HG02642 (cell line): ENCODE measurements at regions not wholly inside any gene's neighbourhood (a gene's known extent, or its start where the extent isn't known, plus 50 kb on each side); places are given as distances from the start of the nearest gene placed in this dataset.
"Not testable (repeated sequence)": the region's sequence is repeated elsewhere in the genome, so short reads cannot be mapped to it uniquely, and the experiment has no call there.

Experiments
- ATAC-seq: cut with Tn5 transposase; IDR thresholded peaks from one replicate; pipeline ENCODE4 v1.9.1; 2021; ENCODE audit warnings: mild to moderate bottlenecking; ENCODE audit not compliant: unreplicated experiment, poor library complexity

DNA sequence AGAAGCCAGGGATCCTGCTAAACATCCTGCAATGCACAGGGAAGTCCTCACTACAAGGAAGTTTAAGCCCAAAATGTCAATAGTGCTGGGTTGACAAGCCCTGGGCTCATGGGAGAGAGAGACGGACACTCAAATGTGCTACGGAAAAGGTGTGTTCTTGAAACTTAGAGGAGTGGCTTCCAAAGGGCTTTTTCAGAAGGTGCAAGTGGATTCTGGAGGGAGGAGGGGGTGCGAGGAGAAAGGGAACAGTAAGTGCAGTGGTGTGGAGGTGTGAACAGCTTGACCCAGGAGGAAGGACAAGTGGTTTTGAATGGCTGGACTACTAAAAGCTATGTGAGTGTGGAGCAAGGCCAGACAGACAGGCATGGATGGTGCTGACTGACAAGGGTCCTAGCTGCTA, 50.4 kb upstream of the CECR2 start:
- ATAC-seq: no peak

DNA sequence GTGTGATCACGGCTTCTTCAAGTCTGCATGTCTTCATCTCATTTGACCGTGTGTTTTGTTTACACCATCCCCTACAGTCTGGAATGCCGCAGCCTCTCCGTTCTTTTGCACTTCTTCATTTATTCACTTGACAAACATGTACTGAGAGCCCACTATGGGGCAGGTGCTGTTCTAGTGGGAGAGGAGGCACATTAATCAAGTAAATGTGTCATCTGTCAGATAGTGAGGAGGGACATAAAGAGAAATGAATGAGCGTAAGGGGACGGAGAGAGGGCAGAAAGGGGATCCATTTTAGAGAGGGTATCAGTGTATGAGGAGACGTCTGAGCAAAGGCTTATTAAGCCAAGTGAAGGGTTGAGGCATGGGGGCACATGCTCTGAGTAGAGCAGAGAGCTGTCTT, 54.0 kb upstream of the CECR2 start:
- no peak for ATAC-seq

DNA sequence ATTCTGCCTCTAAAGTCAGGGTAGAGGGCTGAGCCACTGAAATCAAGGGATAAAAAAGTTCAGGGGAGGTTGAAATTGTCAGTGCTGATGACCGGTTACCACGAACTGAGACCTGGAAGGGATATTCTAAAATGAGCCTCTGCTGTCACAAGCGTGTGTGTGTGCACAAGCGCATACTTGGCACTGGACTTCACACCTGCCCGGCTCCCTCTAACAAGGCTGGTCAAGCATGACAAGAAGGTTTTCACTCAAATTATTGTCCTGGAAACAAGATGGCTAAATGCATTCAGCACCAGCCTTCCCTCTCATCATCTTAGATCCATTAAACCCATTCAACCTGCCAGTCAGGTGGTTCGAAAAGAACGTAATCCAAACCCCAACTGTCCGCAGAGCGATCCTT, 54.8 kb upstream of the CECR2 start:
- no peak for ATAC-seq

DNA sequence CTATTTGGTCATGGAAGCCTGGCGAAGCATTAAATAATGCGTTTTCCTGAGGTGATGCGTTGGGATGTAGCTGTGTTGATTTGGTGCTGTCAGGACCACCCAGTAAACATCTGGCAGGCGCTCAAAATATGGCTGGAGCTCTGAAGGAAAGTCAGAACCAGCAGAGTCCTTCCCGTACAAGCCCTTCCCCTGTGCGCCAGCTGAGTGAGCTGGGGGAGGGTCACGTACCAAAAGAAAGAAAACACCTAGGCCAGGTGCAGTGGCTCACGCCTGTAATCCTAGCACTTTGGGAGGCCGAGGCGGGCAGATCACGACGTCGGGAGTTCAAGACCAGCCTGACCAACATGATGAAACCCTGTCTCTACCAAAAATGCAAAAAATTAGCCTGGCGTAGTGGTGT, 55.6 kb upstream of the CECR2 start:
- ATAC-seq: no peak

DNA sequence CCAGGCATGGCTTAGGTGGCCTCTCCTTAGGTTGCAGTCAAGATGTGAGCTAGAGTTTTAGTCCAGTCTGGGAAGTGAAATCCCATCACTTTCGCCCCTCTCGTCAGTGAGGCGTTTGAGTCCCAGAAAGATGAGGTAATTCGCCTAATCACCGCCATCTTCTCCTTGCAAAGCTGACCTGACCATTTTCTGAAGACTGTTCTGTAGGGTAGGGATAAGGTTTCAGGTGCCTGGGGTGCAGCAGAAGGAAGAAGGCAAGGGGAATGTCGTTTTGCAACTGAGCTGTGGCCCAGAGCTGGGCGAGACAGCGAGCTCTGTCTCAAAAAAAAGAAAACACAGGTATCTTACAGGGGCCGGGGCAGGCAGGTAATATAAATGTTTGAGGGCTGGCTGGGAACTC, 61.7 kb upstream of the CECR2 start:
- no peak for ATAC-seq

DNA sequence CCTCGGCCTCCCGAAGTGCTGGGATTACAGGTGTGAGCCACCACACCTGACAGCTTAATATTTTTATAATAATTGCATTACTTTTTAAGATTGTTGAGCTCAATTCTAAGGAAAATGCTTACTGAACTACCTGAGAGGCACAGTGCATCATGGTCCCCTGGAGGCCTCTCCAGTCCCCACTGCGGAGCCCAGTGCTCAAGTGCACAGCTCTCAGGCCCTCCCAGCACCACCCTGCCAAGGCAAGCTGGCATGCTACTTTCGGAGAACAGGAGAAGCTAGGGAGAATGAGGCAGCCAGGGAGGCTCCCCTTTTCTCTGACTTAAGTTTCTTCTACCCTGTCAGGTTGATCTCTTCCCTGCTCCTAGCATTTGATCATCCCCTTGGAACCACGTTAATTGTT, 64.2 kb upstream of the CECR2 start:
- no peak for ATAC-seq

DNA sequence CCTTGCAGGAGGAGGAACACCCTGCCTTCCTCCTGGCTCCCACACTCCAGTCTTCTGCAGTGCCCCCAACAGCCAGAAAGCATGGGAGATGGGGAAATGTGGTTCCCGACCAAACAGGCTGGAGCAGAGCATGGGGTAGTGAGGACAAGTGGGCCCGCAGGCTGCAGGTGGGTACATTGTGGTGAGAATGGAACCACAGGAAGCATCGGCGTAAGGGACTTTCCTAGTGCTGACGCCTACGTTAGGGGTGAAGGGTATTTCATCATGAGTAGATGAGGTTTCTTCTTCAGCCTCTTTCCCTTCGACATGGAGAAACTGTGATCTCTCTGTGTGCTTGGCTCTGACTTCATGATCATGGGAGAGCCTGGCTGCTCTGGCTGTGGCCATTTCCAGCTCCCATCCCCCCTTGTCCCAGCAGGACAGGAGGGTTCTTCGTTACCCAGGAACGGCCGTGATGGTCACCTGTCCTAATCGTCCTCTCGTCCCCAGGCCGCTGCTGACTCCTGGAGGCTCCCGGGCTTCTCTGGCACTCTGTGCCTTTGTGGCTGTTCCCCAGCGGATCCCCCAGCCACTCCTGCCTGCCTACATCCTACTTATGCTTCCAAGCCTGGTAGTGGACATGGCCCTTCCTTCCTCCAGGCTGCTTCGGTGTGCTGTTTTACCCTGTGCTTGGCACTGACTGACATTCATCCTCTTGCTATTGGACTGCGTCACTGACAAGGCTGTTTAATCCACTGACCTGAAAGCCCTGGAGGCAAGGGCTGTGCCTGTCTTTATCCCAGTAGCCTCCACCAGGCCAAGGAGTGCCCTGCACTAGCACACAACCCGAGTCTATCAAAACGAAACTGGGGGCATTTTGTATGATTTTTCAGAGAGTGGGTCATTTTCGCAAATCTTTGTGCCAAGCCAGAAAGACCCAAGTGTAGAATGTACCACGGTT, 65.2 kb upstream of the CECR2 start:
- ATAC-seq: peak; percentile 87

DNA sequence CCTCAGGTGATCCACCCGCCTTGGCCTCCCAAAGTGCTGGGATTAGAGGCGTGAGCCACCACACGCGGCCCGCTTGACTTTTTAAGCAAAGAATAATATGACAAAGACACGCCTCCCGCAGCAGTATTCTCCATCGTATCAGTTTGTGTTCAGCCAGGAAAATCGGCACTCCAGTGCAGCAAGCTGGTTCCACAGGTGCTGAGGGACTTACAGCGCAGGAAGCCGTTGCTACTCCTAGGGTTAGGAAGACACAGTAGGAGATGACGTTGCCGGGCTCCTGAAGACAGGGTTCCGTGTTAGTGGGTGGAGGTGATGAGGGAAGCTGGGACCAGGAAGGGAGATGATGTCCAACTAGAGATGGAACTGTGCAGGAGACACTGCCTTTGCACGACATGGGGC, 65.8 kb upstream of the CECR2 start:
- no peak for ATAC-seq

DNA sequence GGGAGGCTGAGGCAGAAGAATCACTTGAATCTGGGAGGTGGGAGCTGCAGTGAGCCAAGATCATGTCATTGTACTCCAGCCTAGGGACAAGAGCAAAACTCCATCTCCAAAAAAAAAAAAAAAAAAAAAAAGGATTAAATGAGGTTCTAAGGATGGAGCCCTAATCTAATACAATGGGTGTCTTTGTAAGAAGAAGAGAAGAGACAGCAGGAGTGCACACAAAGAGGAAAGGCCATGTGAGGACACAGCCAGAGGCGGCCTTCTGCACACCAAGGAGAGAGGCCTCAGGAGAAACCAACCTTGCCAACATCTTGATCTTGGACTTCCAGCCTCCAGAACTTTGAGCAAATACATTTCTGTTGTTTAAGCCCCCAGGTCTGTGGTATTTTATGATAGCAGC, 66.6 kb upstream of the CECR2 start:
- no peak for ATAC-seq

DNA sequence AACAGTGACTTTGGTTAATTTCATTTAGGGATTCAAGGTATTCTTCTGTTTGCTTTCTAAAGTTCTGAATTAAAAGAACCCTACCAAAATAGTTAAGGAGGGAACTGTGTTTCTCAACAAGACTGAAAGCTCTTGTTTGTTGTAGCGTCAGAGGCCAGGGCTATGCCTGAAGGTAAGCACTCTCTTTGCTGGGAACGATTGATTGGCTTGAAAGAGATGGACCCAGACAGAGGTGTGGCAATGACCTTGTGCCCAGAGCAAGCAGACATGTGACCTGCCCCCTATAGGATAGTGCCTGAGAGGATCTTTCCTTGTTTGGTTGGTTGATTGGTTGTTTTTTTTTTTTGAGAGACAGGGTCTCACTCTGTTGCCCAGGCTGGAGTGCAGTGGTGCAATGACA, 68.3 kb upstream of the CECR2 start:
- no peak for ATAC-seq

DNA sequence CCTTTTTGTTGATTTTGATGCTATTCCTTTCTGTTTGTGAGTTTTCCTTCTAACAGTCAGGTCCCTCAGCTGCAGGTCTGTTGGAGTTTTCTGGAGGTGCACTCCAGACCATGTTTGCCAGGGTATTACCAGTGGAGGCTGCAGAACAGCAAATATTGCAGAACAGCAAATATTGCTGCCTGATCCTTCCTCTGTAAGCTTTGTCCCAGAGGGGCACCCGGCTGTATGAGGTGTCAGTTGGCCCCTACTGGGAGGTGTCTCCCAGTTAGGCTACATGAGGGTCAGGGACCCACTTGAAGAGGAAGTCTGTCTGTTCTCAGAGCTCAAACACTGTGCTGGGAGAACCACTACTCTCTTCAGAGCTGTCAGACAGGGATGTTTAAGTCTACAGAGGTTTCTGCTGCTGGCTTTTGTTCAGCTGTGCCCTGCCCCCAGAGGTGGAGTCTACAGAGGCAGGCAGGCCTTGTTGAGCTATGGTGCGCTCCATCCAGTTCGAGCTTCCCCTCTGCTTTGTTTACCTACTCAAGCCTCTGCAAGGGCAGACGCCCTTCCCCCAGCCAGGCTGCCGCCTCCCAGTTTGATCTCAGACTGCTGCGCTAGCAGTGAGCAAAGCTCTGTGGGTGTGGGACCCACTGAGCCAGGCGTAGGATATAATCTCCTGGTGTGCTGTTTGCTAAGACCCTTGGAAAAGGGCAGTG, 70.3 kb upstream of the CECR2 start:
- ATAC-seq: not testable (repeated sequence)

DNA sequence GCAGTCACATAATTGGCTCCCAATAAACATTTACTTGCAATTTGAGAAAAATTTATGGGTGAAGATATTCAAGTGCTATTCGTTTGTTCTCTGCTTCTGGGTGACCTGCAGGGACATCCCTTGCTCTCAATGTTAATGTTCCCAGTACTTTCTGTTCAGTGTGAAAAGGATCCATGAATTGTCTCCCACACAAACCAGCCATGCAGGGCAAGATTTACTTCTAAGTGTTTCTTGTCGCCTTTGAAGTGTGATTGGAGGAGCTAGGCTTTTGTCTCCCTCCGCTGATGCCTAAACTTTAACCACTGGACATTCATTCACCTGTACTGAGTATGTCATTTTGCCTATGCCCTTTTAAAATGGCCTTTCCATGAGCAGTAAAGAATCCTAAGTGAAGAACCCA, 66.4 kb upstream of the ADA2 start:
- ATAC-seq: no peak

DNA sequence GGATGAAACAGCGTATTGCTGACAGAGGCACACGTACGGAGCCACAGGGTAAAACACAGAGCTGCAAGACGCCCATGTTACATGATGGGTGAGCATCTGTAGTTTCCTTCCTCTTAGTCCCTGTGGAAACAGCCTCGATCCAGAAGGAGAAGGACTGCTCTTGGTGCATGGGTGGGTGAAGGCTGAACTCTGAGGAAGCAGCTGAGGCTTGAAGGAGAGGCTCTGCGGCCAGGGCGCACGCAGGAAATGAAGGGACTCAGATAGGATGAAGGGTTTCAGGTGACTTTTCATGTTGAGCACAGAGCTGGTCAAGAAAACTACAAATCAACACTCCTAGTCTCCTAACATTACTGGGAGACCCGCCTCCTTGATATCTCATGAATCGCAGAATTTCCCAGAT, 65.7 kb upstream of the ADA2 start:
- ATAC-seq: no peak

DNA sequence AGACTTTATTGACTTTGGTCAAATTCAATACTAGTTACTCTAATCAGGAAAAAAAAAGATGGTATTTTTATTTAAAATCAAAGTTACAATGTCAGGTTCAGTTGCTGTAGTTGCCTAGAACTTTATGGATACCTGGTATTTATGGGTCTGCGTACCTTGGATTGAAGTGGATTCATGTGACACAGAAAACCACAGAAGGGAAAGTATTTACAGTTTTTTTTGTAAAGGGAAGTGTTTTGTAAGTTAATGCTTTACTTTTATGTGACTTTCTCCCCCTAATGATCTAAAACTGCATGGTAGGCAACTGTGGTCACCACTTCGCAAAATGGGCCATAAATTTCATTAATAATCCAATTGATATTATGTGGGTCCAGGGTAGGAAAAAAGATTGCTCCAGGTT, 65.2 kb upstream of the ADA2 start:
- no peak for ATAC-seq

DNA sequence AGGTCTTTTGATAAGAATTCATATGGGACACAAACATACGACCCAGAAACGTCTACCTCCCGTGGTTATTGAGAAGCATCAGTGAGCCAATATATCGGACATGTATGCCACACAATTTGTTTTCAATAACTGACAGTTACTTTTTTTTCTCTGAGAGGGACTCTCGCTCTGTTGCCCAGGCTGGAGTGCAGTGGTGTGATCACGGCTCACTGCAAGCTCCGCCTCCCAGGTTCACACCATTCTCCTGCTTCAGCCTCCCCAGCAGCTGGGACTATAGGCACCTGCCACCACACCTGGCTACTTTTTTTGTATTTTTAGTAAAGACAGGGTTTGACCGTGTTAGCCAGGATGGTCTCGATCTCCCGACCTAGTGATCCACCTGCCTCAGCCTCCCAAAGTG, 64.6 kb upstream of the ADA2 start:
- ATAC-seq: not testable (repeated sequence)

DNA sequence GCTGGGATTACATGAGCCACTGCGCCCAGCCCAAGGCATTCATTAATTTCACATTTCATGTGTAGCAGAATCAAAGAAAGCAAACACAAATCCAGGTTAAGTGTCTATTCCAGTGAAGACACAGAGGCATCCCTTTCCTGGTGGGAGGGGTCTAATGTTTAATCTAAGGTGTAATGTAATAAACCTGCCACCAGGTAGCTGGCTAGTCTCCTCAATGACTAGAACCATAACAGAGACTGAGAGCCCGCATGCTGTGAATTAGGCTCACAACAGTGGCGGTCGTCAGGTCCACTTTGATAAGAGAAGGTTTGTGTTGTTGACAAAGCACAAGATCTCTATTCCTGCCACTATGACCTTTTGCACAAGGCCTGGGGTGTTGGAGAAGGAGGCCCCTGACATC, 64.2 kb upstream of the ADA2 start:
- ATAC-seq: no peak

DNA sequence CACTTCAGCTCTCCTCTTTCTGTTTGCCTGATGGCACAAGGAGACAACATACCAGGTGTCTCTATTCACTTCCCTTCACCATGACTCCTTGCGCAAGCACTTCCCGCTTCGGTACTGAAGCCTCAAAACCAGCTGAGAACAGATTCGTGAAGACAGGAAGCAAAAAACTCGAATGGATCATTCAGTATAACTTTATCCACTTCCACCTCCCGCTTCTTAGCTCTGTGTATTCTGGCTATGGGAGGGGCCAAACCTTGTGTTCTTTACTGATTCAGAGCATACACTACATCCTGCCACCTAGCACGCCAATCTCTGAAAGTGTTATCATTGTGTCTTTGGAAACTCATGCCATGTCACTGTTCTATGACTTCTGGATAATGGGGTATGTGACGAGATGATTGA, 62.2 kb upstream of the ADA2 start:
- no peak for ATAC-seq

DNA sequence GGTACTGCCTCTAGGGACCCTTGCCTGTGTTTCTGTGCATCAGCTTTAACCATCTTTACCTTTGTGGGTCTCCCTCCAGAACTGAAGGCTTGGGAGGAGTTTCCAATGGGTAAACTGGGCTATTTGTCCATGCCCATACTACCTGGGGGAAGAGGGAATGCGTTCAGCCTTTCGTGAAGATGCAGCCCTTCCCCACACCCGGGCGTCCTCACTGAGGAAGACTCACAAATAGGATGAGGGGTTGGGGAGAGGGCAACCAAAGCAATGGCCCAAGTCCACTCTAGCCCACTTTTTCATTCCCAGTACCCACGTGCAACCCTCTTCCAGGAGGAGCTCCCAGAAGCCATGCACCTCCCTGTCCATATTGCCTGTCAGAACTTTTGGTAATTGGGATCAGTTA, 61.8 kb upstream of the ADA2 start:
- ATAC-seq: no peak

DNA sequence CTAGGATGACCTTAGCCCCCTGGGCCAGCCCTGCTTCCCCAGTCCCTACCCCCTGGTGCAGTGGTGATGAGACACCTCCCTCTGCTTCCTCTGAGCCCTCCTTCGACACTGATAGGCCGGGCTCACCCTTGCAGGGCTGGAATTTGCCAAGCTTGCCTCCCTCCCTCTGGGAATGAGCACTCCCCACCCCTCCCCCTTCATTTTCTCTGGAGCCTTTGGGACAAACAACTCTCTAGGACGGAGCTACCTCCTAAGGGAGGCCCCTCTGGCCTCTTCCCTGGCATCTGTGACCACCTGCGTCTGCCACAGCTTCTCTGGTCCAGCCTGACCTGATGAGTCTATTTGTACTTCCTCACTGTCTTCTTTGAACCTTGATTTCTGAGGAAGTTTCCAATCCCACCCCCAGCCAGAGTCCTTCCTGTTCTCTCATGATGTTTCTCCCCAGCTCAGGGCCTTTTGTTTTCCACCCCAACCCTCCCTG, 53.3 kb upstream of the ADA2 start:
- no peak for ATAC-seq

DNA sequence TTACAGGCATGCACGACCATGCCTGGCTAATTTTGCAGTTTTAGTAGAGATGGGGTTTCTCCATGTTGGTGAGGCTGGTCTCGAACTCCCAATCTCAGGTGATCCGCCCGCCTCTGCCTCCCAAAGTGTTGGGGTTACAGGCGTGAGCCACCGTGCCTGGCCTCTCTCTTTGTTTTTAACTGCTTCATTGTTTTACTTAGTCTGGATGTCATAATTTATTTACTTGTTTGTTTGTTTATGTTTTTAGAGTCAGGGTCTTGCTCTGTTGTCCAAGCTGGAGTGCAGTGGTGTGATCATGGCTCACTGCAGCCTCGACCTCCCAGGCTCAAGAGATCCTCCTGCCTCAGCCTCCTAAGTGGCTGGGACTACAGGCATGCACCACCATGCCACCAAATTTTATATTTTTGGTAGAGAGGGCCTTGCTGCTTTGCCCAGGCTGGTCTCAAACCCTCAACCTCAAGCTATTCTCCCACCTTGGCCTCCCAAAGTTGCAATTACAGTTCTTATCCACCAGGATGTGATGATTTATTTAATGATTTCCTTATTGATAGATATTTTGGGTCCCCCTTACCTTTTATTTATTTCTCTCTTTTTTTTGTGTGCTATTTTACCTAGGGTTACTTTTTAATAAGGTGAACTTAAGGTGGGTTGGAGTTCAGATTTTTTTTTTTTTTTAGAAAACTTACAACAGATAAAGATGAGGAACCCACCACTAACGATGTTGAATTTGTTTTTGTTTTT, 52.6 kb upstream of the ADA2 start:
- no peak for ATAC-seq
